ENCODE measurements at regions not wholly inside any gene's neighbourhood (a gene's known extent, or its start where the extent isn't known, plus 50 kb on each side); places are given as distances from the start of the nearest gene placed in this dataset.
A peak's percentile ranks its signal among the peaks of the same experiment; 100 is the strongest.

GRCh38 chr3:184642631-184643285 lies 69.1 kb downstream of the MAGEF1 start:
- 40% methylated on average over 1 of the region's 9 CpGs for WGBS (ENCODE audit: insufficient coverage)
- Mint-ChIP-seq H3K4me3 (no peak overlapping the region), H3K36me3 (no peaks in the 10 kb centered on the region), H3K27ac (no peak overlapping the region), H3K9me3 (no peaks in the 10 kb centered on the region), H3K4me1 (no peaks in the 10 kb centered on the region), H3K27me3 (peaks cover 0 to 3% of the 10 kb centered on the region in 2 donors)
- ChIA-PET CTCF (no interaction called here), POLR2A (no interaction called here)
- Histone ChIP-seq H3K36me3 (ENCODE audit: control insufficient read depth in 2 of 2, extremely low read depth in 1 of 2, insufficient read depth in 1 of 2, low read length in 1 of 2) (no peaks in the 10 kb centered on the region), H3K27me3 (replicated peaks in 1 of 2; ENCODE audit: control insufficient read depth in 2 of 2, extremely low read depth in 1 of 2, insufficient read depth in 2 of 2, low read length in 1 of 2) (peaks cover 0 to 4% of the 10 kb centered on the region in 2 experiments), H3K4me1 (ENCODE audit: control insufficient read depth in 1 of 2, extremely low read depth in 1 of 2, insufficient read depth in 2 of 2, low read length in 2 of 2) (peaks cover 14% of the 10 kb centered on the region in 2 experiments), H3K27ac (ENCODE audit: low read length) (no peak overlapping the region), H3K4me3 (ENCODE audit: control insufficient read depth in 1 of 2, extremely low read depth in 1 of 2, low read length in 1 of 2) (no peak overlapping the region), H3K9me3 (no peaks in the 10 kb centered on the region)
- DNase-seq (no peak), ATAC-seq (replicated peaks in 1 of 4) (no peak)

- Histone ChIP-seq H3K36me3 (ENCODE audit: control insufficient read depth in 2 of 2, extremely low read depth in 1 of 2, insufficient read depth in 1 of 2, low read length in 1 of 2) (no peaks in the 10 kb centered on the region), H3K27ac (ENCODE audit: low read length) (no peak overlapping the region), H3K27me3 (replicated peaks in 1 of 2; ENCODE audit: control insufficient read depth in 2 of 2, extremely low read depth in 1 of 2, insufficient read depth in 2 of 2, low read length in 1 of 2) (peaks cover 0 to 5% of the 10 kb centered on the region in 2 experiments), H3K4me1 (ENCODE audit: control insufficient read depth in 1 of 2, extremely low read depth in 1 of 2, insufficient read depth in 2 of 2, low read length in 2 of 2) (peaks cover 24 to 26% of the 10 kb centered on the region in 2 experiments), H3K9me3 (no peaks in the 10 kb centered on the region), H3K4me3 (ENCODE audit: control insufficient read depth in 1 of 2, extremely low read depth in 1 of 2, low read length in 1 of 2) (no peak overlapping the region)
- H3K4me3 Mint-ChIP-seq: no peak overlapping the region
- no peaks in the 10 kb centered on the region for H3K36me3 Mint-ChIP-seq
- peaks cover 0 to under 1% of the 10 kb centered on the region in 2 donors for H3K27me3 Mint-ChIP-seq
- 72% methylated on average over 2 of the region's 8 CpGs for WGBS (ENCODE audit: insufficient coverage)
- no peaks in the 10 kb centered on the region for H3K4me1 Mint-ChIP-seq
- DNase-seq (no peak), ATAC-seq (replicated peaks in 1 of 4) (no peak)
- no peaks in the 10 kb centered on the region for H3K9me3 Mint-ChIP-seq
- ChIA-PET CTCF (no interaction called here), POLR2A (no interaction called here)
- H3K27ac Mint-ChIP-seq: no peak overlapping the region
Measured at GRCh38 chr3:184641430-184641829, 70.4 kb downstream of the MAGEF1 start.

GRCh38 chr3:184639351-184639750 lies 72.5 kb downstream of the MAGEF1 start:
- POLR2A ChIA-PET: no interaction called here
- no peak for DNase-seq

GRCh38 chr3:184637705-184638104 lies 74.2 kb downstream of the MAGEF1 start:
- no peaks in the 10 kb centered on the region for H3K36me3 ChIP-seq (ENCODE audit: control insufficient read depth in 2 of 2, extremely low read depth in 1 of 2, insufficient read depth in 1 of 2, low read length in 1 of 2)
- H3K27ac Mint-ChIP-seq: no peak overlapping the region
- no peak overlapping the region for H3K4me3 ChIP-seq (ENCODE audit: control insufficient read depth in 1 of 2, extremely low read depth in 1 of 2, low read length in 1 of 2)
- ChIA-PET POLR2A (no interaction called here), CTCF (interaction anchor here in 1 of 2 donors (0.5 kb wide), 1 partner anchor 1686 kb away, joined by 5 read pairs; no protein-coding TSS in a partner anchor)
- no peaks in the 10 kb centered on the region for H3K9me3 ChIP-seq
- peaks cover 3 to 6% of the 10 kb centered on the region in 2 donors for H3K27me3 Mint-ChIP-seq
- peaks cover 0 to 24% of the 10 kb centered on the region in 2 experiments for H3K27me3 ChIP-seq (replicated peaks in 1 of 2; ENCODE audit: control insufficient read depth in 2 of 2, extremely low read depth in 1 of 2, insufficient read depth in 2 of 2, low read length in 1 of 2)
- no peak overlapping the region for H3K27ac ChIP-seq (ENCODE audit: low read length)
- H3K4me1 ChIP-seq (ENCODE audit: control insufficient read depth in 1 of 2, extremely low read depth in 1 of 2, insufficient read depth in 2 of 2, low read length in 2 of 2): peaks cover 29 to 33% of the 10 kb centered on the region in 2 experiments
- no peaks in the 10 kb centered on the region for H3K9me3 Mint-ChIP-seq
- no peak overlapping the region for H3K4me3 Mint-ChIP-seq
- H3K36me3 Mint-ChIP-seq: no peaks in the 10 kb centered on the region
- peak; percentile 29 to 74 (median 50) for ATAC-seq (replicated peaks in 1 of 4)
- no CpG with 5 or more reads among the region's 2 CpGs for WGBS (ENCODE audit: insufficient coverage)
- DNase-seq: peak in 1 of 35 experiments; percentile 22
- H3K4me1 Mint-ChIP-seq: peaks cover 0 to 12% (median 5%) of the 10 kb centered on the region in 3 donors

More at GRCh38 chr3:184639351-184639750, 72.5 kb downstream of the MAGEF1 start:
- ATAC-seq (replicated peaks in 1 of 4): no peak
- Mint-ChIP-seq H3K27ac (no peak overlapping the region), H3K4me3 (no peak overlapping the region), H3K36me3 (no peaks in the 10 kb centered on the region), H3K9me3 (no peaks in the 10 kb centered on the region), H3K4me1 (peaks cover 0 to 7% (median 5%) of the 10 kb centered on the region in 3 donors), H3K27me3 (peaks cover 3 to 5% of the 10 kb centered on the region in 2 donors)
- Histone ChIP-seq H3K27me3 (replicated peaks in 1 of 2; ENCODE audit: control insufficient read depth in 2 of 2, extremely low read depth in 1 of 2, insufficient read depth in 2 of 2, low read length in 1 of 2) (peaks cover 0 to 19% of the 10 kb centered on the region in 2 experiments), H3K4me1 (ENCODE audit: control insufficient read depth in 1 of 2, extremely low read depth in 1 of 2, insufficient read depth in 2 of 2, low read length in 2 of 2) (peaks cover 29 to 33% of the 10 kb centered on the region in 2 experiments), H3K36me3 (ENCODE audit: control insufficient read depth in 2 of 2, extremely low read depth in 1 of 2, insufficient read depth in 1 of 2, low read length in 1 of 2) (no peaks in the 10 kb centered on the region), H3K9me3 (no peaks in the 10 kb centered on the region), H3K27ac (ENCODE audit: low read length) (no peak overlapping the region), H3K4me3 (ENCODE audit: control insufficient read depth in 1 of 2, extremely low read depth in 1 of 2, low read length in 1 of 2) (no peak overlapping the region)
- WGBS (ENCODE audit: insufficient coverage): 91% methylated on average over 5 of the region's 6 CpGs
- CTCF ChIA-PET: no interaction called here

- ATAC-seq (replicated peaks in 1 of 4) (peak; percentile 29 to 54 (median 42)), DNase-seq (peak in 2 of 35 experiments; percentile 7 to 13)
- Mint-ChIP-seq H3K27me3 (peaks cover 3 to 6% of the 10 kb centered on the region in 2 donors), H3K4me1 (peaks cover 0 to 19% (median 5%) of the 10 kb centered on the region in 3 donors), H3K27ac (no peak overlapping the region), H3K4me3 (no peak overlapping the region), H3K36me3 (no peaks in the 10 kb centered on the region), H3K9me3 (no peaks in the 10 kb centered on the region)
- Histone ChIP-seq H3K4me3 (ENCODE audit: control insufficient read depth in 1 of 2, extremely low read depth in 1 of 2, low read length in 1 of 2) (peak overlapping the region in 1 of 2 donors; percentile 19), H3K4me1 (ENCODE audit: control insufficient read depth in 1 of 2, extremely low read depth in 1 of 2, insufficient read depth in 2 of 2, low read length in 2 of 2) (peaks cover 29 to 33% of the 10 kb centered on the region in 2 experiments), H3K9me3 (no peaks in the 10 kb centered on the region), H3K27me3 (replicated peaks in 1 of 2; ENCODE audit: control insufficient read depth in 2 of 2, extremely low read depth in 1 of 2, insufficient read depth in 2 of 2, low read length in 1 of 2) (peaks cover 0 to 24% of the 10 kb centered on the region in 2 experiments), H3K27ac (ENCODE audit: low read length) (no peak overlapping the region), H3K36me3 (ENCODE audit: control insufficient read depth in 2 of 2, extremely low read depth in 1 of 2, insufficient read depth in 1 of 2, low read length in 1 of 2) (no peaks in the 10 kb centered on the region)
- 0% methylated on average over 1 of the region's 3 CpGs for WGBS (ENCODE audit: insufficient coverage)
- CTCF ChIA-PET: no interaction called here
- POLR2A ChIA-PET: no interaction called here
Measured at GRCh38 chr3:184636741-184637316, 75.0 kb downstream of the MAGEF1 start.

GRCh38 chr3:184635774-184636173 lies 74.2 kb downstream of the EPHB3 start:
- no peaks in the 10 kb centered on the region for H3K9me3 ChIP-seq
- ChIA-PET POLR2A (interaction anchor here in 1 of 2 donors (0.6 kb wide), 1 partner anchor 778 kb away, joined by 3 read pairs; no protein-coding TSS in a partner anchor), CTCF (no interaction called here)
- ATAC-seq (replicated peaks in 1 of 4) (no peak), DNase-seq (no peak)
- 79% methylated on average over 11 of the region's 13 CpGs for WGBS (ENCODE audit: insufficient coverage)
- Mint-ChIP-seq H3K27me3 (peaks cover 3 to 6% of the 10 kb centered on the region in 2 donors), H3K36me3 (no peaks in the 10 kb centered on the region), H3K4me3 (no peak overlapping the region), H3K9me3 (no peaks in the 10 kb centered on the region), H3K27ac (no peak overlapping the region), H3K4me1 (peaks cover 0 to 19% (median 5%) of the 10 kb centered on the region in 3 donors)
- no peak overlapping the region for H3K4me3 ChIP-seq (ENCODE audit: control insufficient read depth in 1 of 2, extremely low read depth in 1 of 2, low read length in 1 of 2)
- H3K36me3 ChIP-seq (ENCODE audit: control insufficient read depth in 2 of 2, extremely low read depth in 1 of 2, insufficient read depth in 1 of 2, low read length in 1 of 2): no peaks in the 10 kb centered on the region
- peaks cover 0 to 28% of the 10 kb centered on the region in 2 experiments for H3K27me3 ChIP-seq (replicated peaks in 1 of 2; ENCODE audit: control insufficient read depth in 2 of 2, extremely low read depth in 1 of 2, insufficient read depth in 2 of 2, low read length in 1 of 2)
- peaks cover 29 to 33% of the 10 kb centered on the region in 2 experiments for H3K4me1 ChIP-seq (ENCODE audit: control insufficient read depth in 1 of 2, extremely low read depth in 1 of 2, insufficient read depth in 2 of 2, low read length in 2 of 2)
- no peak overlapping the region for H3K27ac ChIP-seq (ENCODE audit: low read length)

All from T-cell (primary cell).